MM.1S (cell line): ENCODE measurements at regions not wholly inside any gene's neighbourhood (a gene's known extent, or its start where the extent isn't known, plus 50 kb on each side); places are given as distances from the start of the nearest gene placed in this dataset.

Source experiments
- DNase-seq: peaks from one replicate; pipeline ENCODE4 v3.0.0-alpha.2; 2015
- H2AFZ ChIP-seq: fragments of 300-600 bp; sonication (generic); 2 replicates; pipeline ENCODE4 v1.6.0; 2016; ENCODE audit warnings: antibody characterized with exemption, low read length
- H3F3A ChIP-seq: fragments of 300-600 bp; sonication (generic); 2 replicates; pipeline ENCODE4 v1.6.1; 2016; ENCODE audit warnings: mild to moderate bottlenecking, antibody characterized with exemption, low read length, moderate library complexity, mixed read lengths; ENCODE audit not compliant: insufficient read depth
- H3K27ac ChIP-seq: fragments of 300-600 bp; sonication (generic); 2 replicates; pipeline ENCODE4 v1.5.1; 2016; ENCODE audit warnings: mild to moderate bottlenecking, low read length
- H3K27me3 ChIP-seq: fragments of 300-600 bp; sonication (generic); replicated peaks from 2 replicates; pipeline ENCODE4 v1.6.0; 2016; ENCODE audit warnings: low read length; ENCODE audit not compliant: insufficient read depth
- H3K36me3 ChIP-seq: fragments of 300-600 bp; sonication (generic); replicated peaks from 2 replicates; pipeline ENCODE4 v1.6.1; 2016; ENCODE audit warnings: mild to moderate bottlenecking, low read length, mixed read lengths; ENCODE audit not compliant: insufficient read depth
- H3K4me1 ChIP-seq: fragments of 300-600 bp; sonication (generic); 2 replicates; pipeline ENCODE4 v1.6.1; 2016; ENCODE audit warnings: low read length, mixed read lengths
- H3K4me2 ChIP-seq: fragments of 300-600 bp; sonication (generic); 2 replicates; pipeline ENCODE4 v1.6.0; 2016; ENCODE audit warnings: low read depth, low read length
- H3K4me3 ChIP-seq: fragments of 300-600 bp; sonication (generic); 2 replicates; pipeline ENCODE4 v1.5.1; 2016; ENCODE audit warnings: low read length, mixed read lengths
- H3K79me2 ChIP-seq: fragments of 300-600 bp; sonication (generic); 2 replicates; pipeline ENCODE4 v1.6.1; 2016; ENCODE audit warnings: mixed run types, low read length, mixed read lengths
- H3K9ac ChIP-seq: fragments of 300-600 bp; sonication (generic); 2 replicates; pipeline ENCODE4 v1.6.1; 2016; ENCODE audit warnings: low read length, mixed read lengths
- H3K9me2 ChIP-seq: fragments of 300-600 bp; sonication (generic); replicated peaks from 2 replicates; pipeline ENCODE4 v1.6.1; 2016; ENCODE audit warnings: mild to moderate bottlenecking, low read length, mixed read lengths; ENCODE audit not compliant: insufficient read depth
- H3K9me3 ChIP-seq: fragments of 300-600 bp; sonication (generic); replicated peaks from 2 replicates; pipeline ENCODE4 v1.6.1; 2016; ENCODE audit warnings: mild to moderate bottlenecking, low read length, mixed read lengths; ENCODE audit not compliant: insufficient read depth
- H4K20me1 ChIP-seq: fragments of 300-600 bp; sonication (generic); 2 replicates; pipeline ENCODE4 v1.6.1; 2016; ENCODE audit warnings: mild to moderate bottlenecking, low read length, moderate library complexity, mixed read lengths; ENCODE audit not compliant: insufficient read depth
- CTCF ChIP-seq: fragments of 300-600 bp; sonication (generic); IDR thresholded peaks from 2 replicates; pipeline ENCODE4 v1.5.1; 2016; ENCODE audit warnings: antibody characterized with exemption, low read length, mixed read lengths
- EZH2 ChIP-seq: fragments of 300-600 bp; sonication (generic); optimal IDR thresholded peaks from 2 replicates; pipeline ENCODE3; 2017; ENCODE audit warnings: low read depth, mild to moderate bottlenecking, antibody characterized with exemption, low read length, mixed read lengths
- EZH2phosphoT487 ChIP-seq: fragments of 300-600 bp; sonication (generic); IDR thresholded peaks from 2 replicates; pipeline ENCODE4 v1.6.1; 2018; ENCODE audit warnings: antibody characterized with exemption, low read length

GRCh38 chr16:26647870-26648269, 418.9 kb upstream of the C16orf82 start:
- Histone ChIP-seq H3K27me3 (no peaks in the 10 kb centered on the region), H3K4me3 (no peak overlapping the region), H4K20me1 (no peaks in the 10 kb centered on the region), H3K27ac (no peak overlapping the region), H2AFZ (no peak overlapping the region), H3F3A (no peaks in the 10 kb centered on the region), H3K9ac (no peak overlapping the region), H3K36me3 (no peaks in the 10 kb centered on the region), H3K9me2 (no peaks in the 10 kb centered on the region), H3K79me2 (no peaks in the 10 kb centered on the region), H3K4me2 (no peak overlapping the region), H3K9me3 (no peaks in the 10 kb centered on the region), H3K4me1 (no peaks in the 10 kb centered on the region)
- no peak for DNase-seq
- no peak for TF ChIP-seq EZH2

DNA sequence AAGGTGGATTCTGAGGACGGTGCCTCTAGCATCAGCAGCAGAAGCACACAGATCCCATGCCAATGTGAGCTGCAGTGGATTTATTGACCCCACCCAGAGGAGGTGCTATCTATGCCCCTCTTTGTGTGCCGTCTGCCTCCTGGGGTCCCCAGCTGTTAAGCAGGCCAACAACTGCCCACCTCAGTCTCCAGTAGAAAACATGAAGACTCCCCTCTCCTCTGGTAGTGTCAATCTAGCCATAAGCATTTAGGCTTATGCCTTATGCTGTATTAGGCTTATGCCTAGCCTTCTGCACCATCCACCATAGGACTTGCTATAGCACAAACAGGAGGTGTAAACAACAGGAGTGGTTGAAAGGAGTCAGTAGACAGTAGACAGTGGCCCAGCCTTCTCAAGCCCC, 417.9 kb upstream of the C16orf82 start:
- Histone ChIP-seq H3K27ac (no peak overlapping the region), H3K4me1 (no peaks in the 10 kb centered on the region), H3K4me3 (no peak overlapping the region), H3F3A (no peaks in the 10 kb centered on the region), H2AFZ (no peak overlapping the region), H3K9ac (no peak overlapping the region), H3K36me3 (no peaks in the 10 kb centered on the region), H3K27me3 (no peaks in the 10 kb centered on the region), H4K20me1 (no peaks in the 10 kb centered on the region), H3K9me3 (no peaks in the 10 kb centered on the region), H3K9me2 (no peaks in the 10 kb centered on the region), H3K4me2 (no peak overlapping the region), H3K79me2 (no peaks in the 10 kb centered on the region)
- TF ChIP-seq CTCF (no peak), EZH2 (no peak), EZH2phosphoT487 (no peak)
- no peak for DNase-seq

- TF ChIP-seq EZH2phosphoT487 (no peak), CTCF (no peak), EZH2 (no peak)
- H3K36me3 ChIP-seq = no peaks in the 10 kb centered on the region
- H3K9me2 ChIP-seq = no peaks in the 10 kb centered on the region
- no peak overlapping the region for H2AFZ ChIP-seq
- H3K27ac ChIP-seq = no peak overlapping the region
- H3K9me3 ChIP-seq = no peaks in the 10 kb centered on the region
- no peaks in the 10 kb centered on the region for H3K79me2 ChIP-seq
- H3K9ac ChIP-seq = no peak overlapping the region
- no peaks in the 10 kb centered on the region for H3K4me1 ChIP-seq
- H3K27me3 ChIP-seq = no peaks in the 10 kb centered on the region
- H3K4me2 ChIP-seq = no peak overlapping the region
- no peak overlapping the region for H3K4me3 ChIP-seq
- no peaks in the 10 kb centered on the region for H4K20me1 ChIP-seq
- DNase-seq = no peak
- H3F3A ChIP-seq = no peaks in the 10 kb centered on the region
These were observed 417.2 kb upstream of the C16orf82 start for GRCh38 chr16:26649381-26650045.

DNA sequence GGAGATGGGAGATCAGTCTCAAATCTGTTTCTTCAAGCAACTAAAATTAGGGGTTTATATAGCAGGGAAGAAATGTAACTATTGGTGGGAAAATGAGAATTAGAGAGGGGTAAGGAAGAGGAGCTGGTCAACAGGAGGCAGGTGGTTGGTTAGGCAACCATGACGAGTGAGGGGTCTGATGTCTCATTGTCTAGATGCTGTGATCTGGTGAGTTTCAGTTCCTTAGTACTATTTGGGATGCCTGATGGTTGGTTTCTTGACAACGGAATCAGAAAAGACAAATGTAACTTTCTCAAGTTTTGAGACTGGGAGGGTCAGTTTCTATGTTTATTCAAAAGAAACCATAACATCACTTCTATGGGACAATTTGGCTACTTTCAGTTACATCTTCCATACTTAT, 415.3 kb upstream of the C16orf82 start:
- H4K20me1 ChIP-seq = no peaks in the 10 kb centered on the region
- H3K4me2 ChIP-seq = no peak overlapping the region
- H3K79me2 ChIP-seq = no peaks in the 10 kb centered on the region
- no peak for TF ChIP-seq CTCF
- no peak for TF ChIP-seq EZH2
- TF ChIP-seq EZH2phosphoT487 = no peak
- no peak overlapping the region for H3K27ac ChIP-seq
- H3K4me3 ChIP-seq = no peak overlapping the region
- no peaks in the 10 kb centered on the region for H3K4me1 ChIP-seq
- no peak overlapping the region for H3K9ac ChIP-seq
- no peak overlapping the region for H2AFZ ChIP-seq
- H3F3A ChIP-seq = no peaks in the 10 kb centered on the region
- H3K36me3 ChIP-seq = no peaks in the 10 kb centered on the region
- no peaks in the 10 kb centered on the region for H3K9me3 ChIP-seq
- H3K9me2 ChIP-seq = no peaks in the 10 kb centered on the region
- no peaks in the 10 kb centered on the region; the same call in 1 of the 2 replicates for H3K27me3 ChIP-seq
- no peak for DNase-seq
